ENCODE measurements at regions not wholly inside any gene's neighbourhood (a gene's known extent, or its start where the extent isn't known, plus 50 kb on each side); places are given as distances from the start of the nearest gene placed in this dataset.

GRCh38 chr16:64705443-64705842, 416.4 kb downstream of the CDH11 start:
- no peak for TF ChIP-seq CTCF (IDR thresholded peaks at IDR 0.05)
- no peak for TF ChIP-seq POLR2A (IDR thresholded peaks at IDR 0.05)
- TF ChIP-seq EP300 (IDR thresholded peaks at IDR 0.05; ENCODE audit: low read depth): no peak

All from transverse colon (tissue), 3 donors.